ENCODE measurements at regions not wholly inside any gene's neighbourhood (a gene's known extent, or its start where the extent isn't known, plus 50 kb on each side); places are given as distances from the start of the nearest gene placed in this dataset.

- Histone ChIP-seq H3K4me2 (no peak overlapping the region), H4K20me1 (ENCODE audit: insufficient read depth) (no peaks in the 10 kb centered on the region), H3K79me2 (ENCODE audit: insufficient read depth, low read depth) (no peaks in the 10 kb centered on the region), H2AFZ (ENCODE audit: low read depth) (no peak overlapping the region), H3K4me3 (IDR thresholded peaks at IDR 0.05; ENCODE audit: insufficient read depth, low read depth, low read length) (no peak overlapping the region), H3K9ac (no peak overlapping the region), H3K36me3 (ENCODE audit: insufficient read depth) (no peaks in the 10 kb centered on the region), H3K27ac (no peak overlapping the region), H3K27me3 (ENCODE audit: insufficient read depth, low read depth) (no peaks in the 10 kb centered on the region), H3K4me1 (ENCODE audit: low read depth, poor library complexity, severe bottlenecking) (no peaks in the 10 kb centered on the region)
- no peak for TF ChIP-seq CTCF (conservative IDR thresholded peaks at IDR 0.05; ENCODE audit: low read depth, low read length)
Measured at GRCh38 chr4:56250776-56251175, 136.5 kb downstream of the AASDH start.

GRCh38 chr4:56247646-56248045, 139.6 kb downstream of the AASDH start:
- Histone ChIP-seq H3K79me2 (ENCODE audit: insufficient read depth, low read depth) (no peaks in the 10 kb centered on the region), H3K27me3 (ENCODE audit: insufficient read depth, low read depth) (no peaks in the 10 kb centered on the region), H2AFZ (ENCODE audit: low read depth) (no peak overlapping the region), H3K9ac (no peak overlapping the region), H3K4me2 (no peak overlapping the region), H4K20me1 (ENCODE audit: insufficient read depth) (no peaks in the 10 kb centered on the region), H3K36me3 (ENCODE audit: insufficient read depth) (no peaks in the 10 kb centered on the region), H3K27ac (no peak overlapping the region), H3K4me1 (ENCODE audit: low read depth, poor library complexity, severe bottlenecking) (no peaks in the 10 kb centered on the region), H3K4me3 (IDR thresholded peaks at IDR 0.05; ENCODE audit: insufficient read depth, low read depth, low read length) (no peak overlapping the region)
- no peak for TF ChIP-seq CTCF (conservative IDR thresholded peaks at IDR 0.05; ENCODE audit: low read depth, low read length)

- no peaks in the 10 kb centered on the region for H3K36me3 ChIP-seq (ENCODE audit: insufficient read depth)
- H3K27me3 ChIP-seq (ENCODE audit: insufficient read depth, low read depth): no peaks in the 10 kb centered on the region
- H3K9ac ChIP-seq: no peak overlapping the region
- no peak overlapping the region for H3K4me3 ChIP-seq (IDR thresholded peaks at IDR 0.05; ENCODE audit: insufficient read depth, low read depth, low read length)
- H4K20me1 ChIP-seq (ENCODE audit: insufficient read depth): no peaks in the 10 kb centered on the region
- TF ChIP-seq CTCF (conservative IDR thresholded peaks at IDR 0.05; ENCODE audit: low read depth, low read length): no peak
- no peak overlapping the region for H3K27ac ChIP-seq
- H2AFZ ChIP-seq (ENCODE audit: low read depth): no peak overlapping the region
- no peak overlapping the region for H3K4me2 ChIP-seq
- H3K79me2 ChIP-seq (ENCODE audit: insufficient read depth, low read depth): no peaks in the 10 kb centered on the region
- no peaks in the 10 kb centered on the region for H3K4me1 ChIP-seq (ENCODE audit: low read depth, poor library complexity, severe bottlenecking)
Measured at GRCh38 chr4:56246233-56246610, 141.1 kb downstream of the AASDH start.

GRCh38 chr4:56245547-56246232, 141.6 kb downstream of the AASDH start:
- Histone ChIP-seq H3K4me1 (ENCODE audit: low read depth, poor library complexity, severe bottlenecking) (no peaks in the 10 kb centered on the region), H3K27me3 (ENCODE audit: insufficient read depth, low read depth) (no peaks in the 10 kb centered on the region), H3K9ac (no peak overlapping the region), H3K79me2 (ENCODE audit: insufficient read depth, low read depth) (no peaks in the 10 kb centered on the region), H2AFZ (ENCODE audit: low read depth) (no peak overlapping the region), H4K20me1 (ENCODE audit: insufficient read depth) (no peaks in the 10 kb centered on the region), H3K27ac (no peak overlapping the region), H3K4me3 (IDR thresholded peaks at IDR 0.05; ENCODE audit: insufficient read depth, low read depth, low read length) (no peak overlapping the region), H3K4me2 (no peak overlapping the region), H3K36me3 (ENCODE audit: insufficient read depth) (no peaks in the 10 kb centered on the region)
- no peak for TF ChIP-seq CTCF (conservative IDR thresholded peaks at IDR 0.05; ENCODE audit: low read depth, low read length)

Measured in KMS-11 (cell line).